Prostate gland (tissue), 2 donors: ENCODE measurements at regions not wholly inside any gene's neighbourhood (a gene's known extent, or its start where the extent isn't known, plus 50 kb on each side); places are given as distances from the start of the nearest gene placed in this dataset.

Experiments used
- DNase-seq: peaks from one replicate; pipeline ENCODE4 v3.0.0-alpha.2; 2019; ENCODE audit warnings: low spot score
- H3K27ac ChIP-seq, 2 donors: fragments of 200-600 bp; sonication (generic); 2 replicates each; pipeline ENCODE4 v1.5.1; 2017 to 2019
- H3K27me3 ChIP-seq: fragments of 200-600 bp; sonication (generic); replicated peaks from 2 replicates; pipeline ENCODE4 v1.5.1; 2019; ENCODE audit not compliant: insufficient read depth
- H3K36me3 ChIP-seq, 2 donors: fragments of 200-600 bp; sonication (generic); 1 replicate in 1 of 2; 2 replicates in 1 of 2; pipeline versions ENCODE4 v1.5.1 to v1.8.1; 2017 to 2019
- H3K4me1 ChIP-seq: fragments of 200-600 bp; sonication (generic); replicated peaks from 2 replicates; pipeline ENCODE4 v1.5.1; 2019
- H3K4me3 ChIP-seq, 2 donors: fragments of 200-600 bp; sonication (generic); 2 replicates each; pipeline ENCODE4 v1.5.1; 2017 to 2019
- H3K9me3 ChIP-seq: fragments of 200-600 bp; sonication (generic); 2 replicates; pipeline ENCODE4 v1.5.1; 2017
- POLR2A ChIP-seq: fragments of 450-650 bp; IDR thresholded peaks from one replicate; pipeline ENCODE4 v1.6.1; 2016; ENCODE audit warnings: antibody characterized with exemption, mild to moderate bottlenecking
- POLR2AphosphoS5 ChIP-seq: sonication (generic); formaldehyde crosslinking; IDR thresholded peaks from one replicate; pipeline ENCODE4 v1.6.1; 2017; ENCODE audit warnings: antibody characterized with exemption
- WGBS: methylation state at CpG from one replicate; pipeline ENCODE4 v1.1.5; 2018; 5-methylcytosine and 5-hydroxymethylcytosine counted together
- intact Hi-C: fragments of 100-400 bp; cut with DNase I; formaldehyde crosslinking; loops from one replicate; pipeline ENCODE4 v1.14.2; 2022
- TF ChIP-seq, protein P1 (sequence below), 4 experiments: fragments of 200-600 bp in 2 of 4; fragments of 450-650 bp in 2 of 4; sonication (generic) in 2 of 4; IDR thresholded peaks; 1 replicate in 3 of 4; 2 replicates in 1 of 4; pipeline ENCODE4 v1.5.1; 2016 to 2019; ENCODE audit warnings: antibody characterized with exemption in 4 of 4, mild to moderate bottlenecking in 2 of 4, moderate library complexity in 2 of 4

DNA sequence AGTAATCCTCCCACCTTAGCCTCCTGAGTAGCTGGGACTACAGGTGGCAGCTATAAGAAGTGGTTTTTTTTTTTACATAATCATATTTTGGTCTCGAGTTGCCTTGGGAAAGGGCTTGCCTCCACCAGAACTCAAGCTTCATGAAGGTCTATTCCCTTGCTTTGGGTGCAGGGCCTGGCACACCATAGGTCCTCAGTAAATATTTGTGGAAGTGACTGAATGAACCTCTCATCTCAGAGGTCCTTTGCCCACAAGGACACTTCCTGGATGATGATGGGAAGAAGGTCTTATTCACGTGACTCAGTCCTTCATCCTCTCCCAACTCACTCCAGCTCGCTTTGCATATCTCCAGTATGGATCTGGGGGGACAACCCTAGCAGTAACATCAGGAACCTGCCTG, 114.0 kb upstream of the MED13L start:
- TF ChIP-seq, protein P1, sequence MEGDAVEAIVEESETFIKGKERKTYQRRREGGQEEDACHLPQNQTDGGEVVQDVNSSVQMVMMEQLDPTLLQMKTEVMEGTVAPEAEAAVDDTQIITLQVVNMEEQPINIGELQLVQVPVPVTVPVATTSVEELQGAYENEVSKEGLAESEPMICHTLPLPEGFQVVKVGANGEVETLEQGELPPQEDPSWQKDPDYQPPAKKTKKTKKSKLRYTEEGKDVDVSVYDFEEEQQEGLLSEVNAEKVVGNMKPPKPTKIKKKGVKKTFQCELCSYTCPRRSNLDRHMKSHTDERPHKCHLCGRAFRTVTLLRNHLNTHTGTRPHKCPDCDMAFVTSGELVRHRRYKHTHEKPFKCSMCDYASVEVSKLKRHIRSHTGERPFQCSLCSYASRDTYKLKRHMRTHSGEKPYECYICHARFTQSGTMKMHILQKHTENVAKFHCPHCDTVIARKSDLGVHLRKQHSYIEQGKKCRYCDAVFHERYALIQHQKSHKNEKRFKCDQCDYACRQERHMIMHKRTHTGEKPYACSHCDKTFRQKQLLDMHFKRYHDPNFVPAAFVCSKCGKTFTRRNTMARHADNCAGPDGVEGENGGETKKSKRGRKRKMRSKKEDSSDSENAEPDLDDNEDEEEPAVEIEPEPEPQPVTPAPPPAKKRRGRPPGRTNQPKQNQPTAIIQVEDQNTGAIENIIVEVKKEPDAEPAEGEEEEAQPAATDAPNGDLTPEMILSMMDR (IDR thresholded peaks at IDR 0.05), result no peak
- no peak for TF ChIP-seq POLR2A
- Histone ChIP-seq H3K4me3 (no peak overlapping the region), H3K36me3 (no peaks in the 10 kb centered on the region), H3K9me3 (no peaks in the 10 kb centered on the region), H3K4me1 (no peaks in the 10 kb centered on the region), H3K27ac (no peak overlapping the region), H3K27me3 (no peaks in the 10 kb centered on the region)
- WGBS, result 93% methylated on average over 3 of the region's 3 CpGs
- intact Hi-C loops, result no loop called here
- no peak for DNase-seq

DNA sequence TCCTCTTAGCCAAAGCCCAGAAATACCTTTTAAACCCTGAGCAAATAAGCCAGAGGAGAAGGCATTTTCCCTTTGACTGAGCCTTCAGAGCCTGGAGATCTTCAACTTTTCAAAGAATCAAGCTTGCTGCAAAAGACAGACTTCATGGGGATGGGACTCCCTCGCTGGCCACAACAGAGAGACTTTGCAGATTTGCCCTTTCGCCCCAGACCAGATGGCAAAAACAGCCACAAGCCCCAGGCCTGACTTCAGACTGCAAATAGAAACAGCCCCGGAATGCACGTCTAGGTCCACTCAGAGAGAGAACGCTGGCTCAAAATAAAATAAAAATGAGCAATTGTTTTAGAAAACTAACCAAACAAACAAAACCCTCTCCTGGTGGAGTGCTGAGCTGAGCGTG, 114.6 kb upstream of the MED13L start:
- 72% methylated on average over 6 of the region's 6 CpGs for WGBS
- TF ChIP-seq, protein P1 (IDR thresholded peaks at IDR 0.05), result no peak
- TF ChIP-seq POLR2AphosphoS5 (no peak), POLR2A (no peak)
- Histone ChIP-seq H3K27ac (no peak overlapping the region), H3K9me3 (no peaks in the 10 kb centered on the region), H3K4me3 (no peak overlapping the region), H3K36me3 (no peaks in the 10 kb centered on the region), H3K27me3 (no peaks in the 10 kb centered on the region), H3K4me1 (no peaks in the 10 kb centered on the region)
- intact Hi-C loops, result no loop called here
- no peak for DNase-seq

DNA sequence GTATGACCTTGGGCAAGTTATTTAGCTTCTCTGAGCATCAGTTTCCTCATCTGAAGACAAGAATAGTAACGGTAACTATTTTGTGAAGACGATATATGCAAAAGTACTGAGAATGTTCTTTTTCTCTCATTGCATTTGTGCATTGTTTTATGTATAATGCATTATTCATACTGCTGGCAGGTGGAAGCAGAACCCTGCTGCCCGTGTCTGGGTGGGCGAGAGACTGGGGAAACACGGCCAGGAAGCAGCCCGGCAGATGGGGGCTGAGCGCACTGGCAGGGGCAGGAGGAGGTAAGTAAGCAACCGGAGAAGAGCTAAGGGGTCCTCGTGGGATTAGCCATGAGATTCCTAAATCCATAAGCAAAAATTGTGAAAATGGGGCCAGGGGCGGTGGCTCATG, 115.8 kb upstream of the MED13L start:
- WGBS, result 75% methylated on average over 10 of the region's 10 CpGs
- Histone ChIP-seq H3K4me3 (no peak overlapping the region), H3K9me3 (no peaks in the 10 kb centered on the region), H3K27me3 (no peaks in the 10 kb centered on the region), H3K36me3 (no peaks in the 10 kb centered on the region), H3K27ac (no peak overlapping the region), H3K4me1 (no peaks in the 10 kb centered on the region)
- TF ChIP-seq, protein P1 (IDR thresholded peaks at IDR 0.05), result no peak
- TF ChIP-seq POLR2A, result no peak
- TF ChIP-seq POLR2AphosphoS5, result no peak
- DNase-seq, result no peak
- intact Hi-C loops, result no loop called here

DNA sequence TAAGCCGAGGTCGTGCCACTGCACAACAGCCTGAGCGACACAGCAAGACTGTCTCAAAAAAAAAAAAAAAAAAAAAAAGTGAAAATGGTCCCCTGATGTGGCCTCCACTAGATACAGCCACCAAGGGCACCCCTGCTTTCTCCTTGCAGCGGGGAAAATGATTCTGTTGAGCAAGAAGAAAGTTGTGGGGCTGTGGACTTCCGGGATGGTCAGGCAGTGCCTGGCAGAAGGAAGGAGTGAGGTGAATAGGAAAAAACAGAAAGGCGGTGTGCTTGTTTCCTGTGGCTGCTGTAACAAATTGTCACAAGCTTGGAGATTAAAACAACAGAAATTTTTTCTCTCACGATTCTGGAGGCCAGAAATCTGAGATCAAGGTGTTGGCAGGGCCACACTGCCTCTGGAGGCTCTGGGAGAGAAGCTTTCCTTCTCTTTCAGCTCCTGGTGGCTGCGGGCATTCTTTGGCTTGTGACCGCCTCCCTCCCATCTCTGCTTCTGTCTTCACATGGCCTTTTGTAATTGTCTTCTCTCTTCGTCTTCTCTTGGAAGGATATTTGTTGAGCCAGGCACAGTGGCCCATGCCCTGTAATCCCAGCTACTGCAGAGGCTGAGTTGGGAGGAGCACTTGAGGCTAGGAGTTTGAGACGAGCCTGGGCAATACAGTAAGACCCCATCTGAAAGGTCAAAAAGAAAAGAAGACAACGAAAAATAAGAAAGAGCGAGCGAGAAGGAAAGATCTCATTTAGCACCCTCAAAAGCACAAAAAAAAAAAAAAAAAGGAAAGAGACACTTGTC, 116.6 kb upstream of the MED13L start:
- H3K4me3 ChIP-seq, result no peak overlapping the region
- intact Hi-C loops, result no loop called here
- H3K9me3 ChIP-seq, result no peaks in the 10 kb centered on the region
- H3K27me3 ChIP-seq, result no peaks in the 10 kb centered on the region
- 82% methylated on average over 14 of the region's 14 CpGs for WGBS
- TF ChIP-seq POLR2A, result no peak
- no peak for TF ChIP-seq POLR2AphosphoS5
- TF ChIP-seq, protein P1 (IDR thresholded peaks at IDR 0.05), result no peak
- no peaks in the 10 kb centered on the region for H3K36me3 ChIP-seq
- no peak overlapping the region for H3K27ac ChIP-seq
- H3K4me1 ChIP-seq, result no peaks in the 10 kb centered on the region
- no peak for DNase-seq

DNA sequence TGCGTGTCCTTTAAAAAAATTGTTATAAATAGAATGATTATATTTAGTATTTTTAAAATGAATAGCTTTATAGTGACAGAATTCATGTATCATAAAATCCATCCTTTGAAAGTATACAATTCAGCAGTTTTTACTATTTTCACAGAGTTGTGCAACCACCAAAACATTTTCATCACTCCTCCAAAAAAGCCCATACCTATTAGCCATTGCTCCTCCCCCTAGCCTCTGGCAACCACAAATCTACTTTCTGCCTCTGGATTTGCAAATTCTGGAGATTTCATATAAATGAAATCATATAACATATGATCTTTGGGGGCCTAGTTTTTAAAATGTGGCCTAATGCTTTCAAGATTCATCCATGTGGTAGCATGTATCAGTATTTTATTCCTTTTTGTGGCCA, 117.9 kb upstream of the MED13L start:
- intact Hi-C loops, result no loop called here
- 0% methylated on average over 1 of the region's 1 CpG for WGBS
- H3K9me3 ChIP-seq, result no peaks in the 10 kb centered on the region
- H3K27ac ChIP-seq, result no peak overlapping the region
- no peaks in the 10 kb centered on the region for H3K4me1 ChIP-seq
- no peak overlapping the region for H3K4me3 ChIP-seq
- DNase-seq, result no peak
- TF ChIP-seq, protein P1 (IDR thresholded peaks at IDR 0.05), result no peak
- TF ChIP-seq POLR2AphosphoS5 (no peak), POLR2A (no peak)
- H3K36me3 ChIP-seq, result no peaks in the 10 kb centered on the region
- no peaks in the 10 kb centered on the region for H3K27me3 ChIP-seq
